OCI-LY3 (cell line): ENCODE measurements at regions not wholly inside any gene's neighbourhood (a gene's known extent, or its start where the extent isn't known, plus 50 kb on each side); places are given as distances from the start of the nearest gene placed in this dataset.

Experiments
- CTCF ChIP-seq: fragments of 200-600, 300-600 bp; sonication (generic); IDR thresholded peaks from 2 replicates; pipeline ENCODE4 v1.5.1; 2014; ENCODE audit warnings: antibody characterized with exemption, low read length, low read depth
- EZH2phosphoT487 ChIP-seq: fragments of 200-600 bp; shearing (Covaris generic); IDR thresholded peaks from 2 replicates; pipeline ENCODE4 v1.6.1; 2018; ENCODE audit warnings: antibody characterized with exemption, mixed run types, low read depth

DNA sequence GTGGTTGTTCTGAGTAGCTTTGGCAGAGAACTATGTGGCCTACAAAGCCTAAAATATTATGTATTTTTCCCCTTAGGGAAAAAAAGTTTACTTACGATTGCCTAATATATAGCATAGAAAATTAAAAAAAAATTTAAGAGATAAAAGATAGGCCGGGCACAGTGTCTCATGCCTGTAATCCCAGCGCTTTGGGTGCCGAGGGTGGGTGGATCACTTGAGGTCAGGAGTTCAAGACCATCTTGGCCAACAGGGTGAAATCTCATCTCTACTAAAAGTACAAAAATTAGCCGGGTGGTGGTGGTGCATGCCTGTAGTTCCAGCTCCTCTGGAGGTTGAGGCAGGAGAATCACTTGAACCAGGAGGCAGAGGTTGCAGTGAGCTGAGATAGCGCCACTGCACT is 439.2 kb upstream of the KLF6 start:
- TF ChIP-seq CTCF (no peak), EZH2phosphoT487 (no peak)
